MM.1S (cell line): ENCODE measurements at regions not wholly inside any gene's neighbourhood (a gene's known extent, or its start where the extent isn't known, plus 50 kb on each side); places are given as distances from the start of the nearest gene placed in this dataset.

Experiments
- DNase-seq: peaks from one replicate; pipeline ENCODE4 v3.0.0-alpha.2; 2015
- H2AFZ ChIP-seq: fragments of 300-600 bp; sonication (generic); 2 replicates; pipeline ENCODE4 v1.6.0; 2016; ENCODE audit warnings: antibody characterized with exemption, low read length
- H3F3A ChIP-seq: fragments of 300-600 bp; sonication (generic); 2 replicates; pipeline ENCODE4 v1.6.1; 2016; ENCODE audit warnings: mild to moderate bottlenecking, antibody characterized with exemption, low read length, moderate library complexity, mixed read lengths; ENCODE audit not compliant: insufficient read depth
- H3K27ac ChIP-seq: fragments of 300-600 bp; sonication (generic); 2 replicates; pipeline ENCODE4 v1.5.1; 2016; ENCODE audit warnings: mild to moderate bottlenecking, low read length
- H3K27me3 ChIP-seq: fragments of 300-600 bp; sonication (generic); replicated peaks from 2 replicates; pipeline ENCODE4 v1.6.0; 2016; ENCODE audit warnings: low read length; ENCODE audit not compliant: insufficient read depth
- H3K36me3 ChIP-seq: fragments of 300-600 bp; sonication (generic); replicated peaks from 2 replicates; pipeline ENCODE4 v1.6.1; 2016; ENCODE audit warnings: mild to moderate bottlenecking, low read length, mixed read lengths; ENCODE audit not compliant: insufficient read depth
- H3K4me1 ChIP-seq: fragments of 300-600 bp; sonication (generic); 2 replicates; pipeline ENCODE4 v1.6.1; 2016; ENCODE audit warnings: low read length, mixed read lengths
- H3K4me2 ChIP-seq: fragments of 300-600 bp; sonication (generic); 2 replicates; pipeline ENCODE4 v1.6.0; 2016; ENCODE audit warnings: low read depth, low read length
- H3K4me3 ChIP-seq: fragments of 300-600 bp; sonication (generic); 2 replicates; pipeline ENCODE4 v1.5.1; 2016; ENCODE audit warnings: low read length, mixed read lengths
- H3K79me2 ChIP-seq: fragments of 300-600 bp; sonication (generic); 2 replicates; pipeline ENCODE4 v1.6.1; 2016; ENCODE audit warnings: mixed run types, low read length, mixed read lengths
- H3K9ac ChIP-seq: fragments of 300-600 bp; sonication (generic); 2 replicates; pipeline ENCODE4 v1.6.1; 2016; ENCODE audit warnings: low read length, mixed read lengths
- H3K9me2 ChIP-seq: fragments of 300-600 bp; sonication (generic); replicated peaks from 2 replicates; pipeline ENCODE4 v1.6.1; 2016; ENCODE audit warnings: mild to moderate bottlenecking, low read length, mixed read lengths; ENCODE audit not compliant: insufficient read depth
- H3K9me3 ChIP-seq: fragments of 300-600 bp; sonication (generic); replicated peaks from 2 replicates; pipeline ENCODE4 v1.6.1; 2016; ENCODE audit warnings: mild to moderate bottlenecking, low read length, mixed read lengths; ENCODE audit not compliant: insufficient read depth
- H4K20me1 ChIP-seq: fragments of 300-600 bp; sonication (generic); 2 replicates; pipeline ENCODE4 v1.6.1; 2016; ENCODE audit warnings: mild to moderate bottlenecking, low read length, moderate library complexity, mixed read lengths; ENCODE audit not compliant: insufficient read depth
- CTCF ChIP-seq: fragments of 300-600 bp; sonication (generic); IDR thresholded peaks from 2 replicates; pipeline ENCODE4 v1.5.1; 2016; ENCODE audit warnings: antibody characterized with exemption, low read length, mixed read lengths
- EZH2 ChIP-seq: fragments of 300-600 bp; sonication (generic); optimal IDR thresholded peaks from 2 replicates; pipeline ENCODE3; 2017; ENCODE audit warnings: low read depth, mild to moderate bottlenecking, antibody characterized with exemption, low read length, mixed read lengths
- EZH2phosphoT487 ChIP-seq: fragments of 300-600 bp; sonication (generic); IDR thresholded peaks from 2 replicates; pipeline ENCODE4 v1.6.1; 2018; ENCODE audit warnings: antibody characterized with exemption, low read length

GRCh38 chr1:29884740-29885139 lies 648.4 kb downstream of the PTPRU start:
- DNase-seq, result no peak
- H3K79me2 ChIP-seq, result no peaks in the 10 kb centered on the region
- no peak overlapping the region for H3K27ac ChIP-seq

GRCh38 chr1:29883986-29884385 lies 647.7 kb downstream of the PTPRU start:
- Histone ChIP-seq H3K27me3 (peaks cover 83% of the 10 kb centered on the region), H3F3A (no peaks in the 10 kb centered on the region), H3K27ac (no peak overlapping the region), H3K9me3 (no peaks in the 10 kb centered on the region), H3K9ac (no peak overlapping the region), H3K4me3 (no peak overlapping the region), H3K36me3 (no peaks in the 10 kb centered on the region), H4K20me1 (no peaks in the 10 kb centered on the region; the same call in 1 of the 2 replicates), H2AFZ (no peak overlapping the region), H3K79me2 (no peaks in the 10 kb centered on the region), H3K4me2 (no peak overlapping the region), H3K4me1 (no peaks in the 10 kb centered on the region), H3K9me2 (no peaks in the 10 kb centered on the region)
- TF ChIP-seq CTCF, result no peak
- TF ChIP-seq EZH2, result no peak
- no peak for TF ChIP-seq EZH2phosphoT487
- DNase-seq, result no peak

More at GRCh38 chr1:29884740-29885139, 648.4 kb downstream of the PTPRU start:
- H3K9ac ChIP-seq, result no peak overlapping the region
- no peaks in the 10 kb centered on the region for H3K36me3 ChIP-seq
- H3K4me3 ChIP-seq, result no peak overlapping the region
- TF ChIP-seq EZH2, result no peak
- TF ChIP-seq CTCF, result no peak
- TF ChIP-seq EZH2phosphoT487, result no peak
- no peaks in the 10 kb centered on the region; the same call in 1 of the 2 replicates for H4K20me1 ChIP-seq
- H3K27me3 ChIP-seq, result peaks cover 84% of the 10 kb centered on the region
- H3K4me1 ChIP-seq, result no peaks in the 10 kb centered on the region
- no peak overlapping the region for H3K4me2 ChIP-seq
- H3K9me2 ChIP-seq, result no peaks in the 10 kb centered on the region
- no peak overlapping the region for H2AFZ ChIP-seq
- no peaks in the 10 kb centered on the region for H3F3A ChIP-seq
- no peaks in the 10 kb centered on the region for H3K9me3 ChIP-seq

GRCh38 chr1:29883411-29883832 lies 647.1 kb downstream of the PTPRU start:
- Histone ChIP-seq H3K4me1 (no peaks in the 10 kb centered on the region), H3F3A (no peaks in the 10 kb centered on the region), H3K36me3 (no peaks in the 10 kb centered on the region), H4K20me1 (no peaks in the 10 kb centered on the region; the same call in 1 of the 2 replicates), H3K9me3 (no peaks in the 10 kb centered on the region), H3K9ac (no peak overlapping the region), H3K27me3 (peaks cover 83% of the 10 kb centered on the region), H3K9me2 (no peaks in the 10 kb centered on the region), H3K4me3 (no peak overlapping the region), H3K4me2 (no peak overlapping the region), H2AFZ (no peak overlapping the region), H3K79me2 (no peaks in the 10 kb centered on the region), H3K27ac (no peak overlapping the region)
- DNase-seq, result no peak
- TF ChIP-seq EZH2phosphoT487 (no peak), EZH2 (no peak), CTCF (no peak)
